ENCODE measurements at regions not wholly inside any gene's neighbourhood (a gene's known extent, or its start where the extent isn't known, plus 50 kb on each side); places are given as distances from the start of the nearest gene placed in this dataset.

- ChIA-PET CTCF (no interaction called here), POLR2A (no interaction called here)
- ATAC-seq (no peak), DNase-seq (ENCODE audit: low read depth, low spot score) (no peak)
- Histone ChIP-seq H3K27ac (ENCODE audit: low read length) (no peak overlapping the region), H3K4me3 (ENCODE audit: low read depth in 2 of 2, low read length in 2 of 2) (no peak overlapping the region), H3K4me1 (ENCODE audit: control insufficient read depth, insufficient read depth, low read length) (0 out of 2 replicates have a peak, but pooled peaks cover 2% of the 10 kb centered on the region), H3K36me3 (ENCODE audit: control insufficient read depth, insufficient read depth, low read length) (no peaks in the 10 kb centered on the region), H3K9me3 (ENCODE audit: control insufficient read depth, insufficient read depth, low read depth, low read length) (0 out of 2 replicates have a peak, but pooled peaks cover 3% of the 10 kb centered on the region), H3K27me3 (ENCODE audit: control insufficient read depth, insufficient read depth, low read length) (0 out of 2 replicates have a peak, but pooled peaks cover 2% of the 10 kb centered on the region)
- no TSS peak for BruUV-seq (replicated peaks)
- TF ChIP-seq SIN3A (IDR thresholded peaks at IDR 0.05; ENCODE audit: borderline replicate concordance, insufficient read depth, low read depth, low read length): no peak
- TF ChIP-seq POLR2AphosphoS5 (IDR thresholded peaks at IDR 0.05; ENCODE audit: low read depth, low read length): no peak
- no peak for TF ChIP-seq CTCF (IDR thresholded peaks at IDR 0.05)
- no peak for TF ChIP-seq TCF7L2 (IDR thresholded peaks at IDR 0.05; ENCODE audit: low read depth, low read length)
- no peak for TF ChIP-seq REST (IDR thresholded peaks at IDR 0.05; ENCODE audit: insufficient read depth in 1 of 2, low read depth in 2 of 2, low read length in 1 of 2)
- in situ Hi-C loops (cut with HindIII; ENCODE audit: low pct_unique_long_range_greater_than_20kb, low sequenced_read_pairs) (no loop called here), intact Hi-C loops (cut with micrococcal nuclease; ENCODE audit: unreplicated experiment) (no loop called here)
These were observed 71.8 kb downstream of the TM2D3 start for GRCh38 chr15:101580431-101580830.

- ChIA-PET CTCF (no interaction called here), POLR2A (no interaction called here)
- in situ Hi-C loops (cut with HindIII; ENCODE audit: low pct_unique_long_range_greater_than_20kb, low sequenced_read_pairs) (no loop called here), intact Hi-C loops (cut with micrococcal nuclease; ENCODE audit: unreplicated experiment) (loop anchor here (5.0 kb wide), 1 partner anchor 282 kb away; the partner anchor contains the start of gene SNRPA1)
- H3K27ac ChIP-seq (ENCODE audit: low read length): no peak overlapping the region
- no peak overlapping the region for H3K4me3 ChIP-seq (ENCODE audit: low read depth in 2 of 2, low read length in 2 of 2)
- no peak for TF ChIP-seq POLR2AphosphoS5 (IDR thresholded peaks at IDR 0.05; ENCODE audit: low read depth, low read length)
- no peak for TF ChIP-seq TCF7L2 (IDR thresholded peaks at IDR 0.05; ENCODE audit: low read depth, low read length)
- no peak for TF ChIP-seq SIN3A (IDR thresholded peaks at IDR 0.05; ENCODE audit: borderline replicate concordance, insufficient read depth, low read depth, low read length)
- no peak for TF ChIP-seq REST (IDR thresholded peaks at IDR 0.05; ENCODE audit: insufficient read depth in 1 of 2, low read depth in 2 of 2, low read length in 1 of 2)
- no peak for TF ChIP-seq CTCF (IDR thresholded peaks at IDR 0.05)
- H3K27me3 ChIP-seq (ENCODE audit: control insufficient read depth, insufficient read depth, low read length): 0 out of 2 replicates have a peak, but pooled peaks cover 2% of the 10 kb centered on the region
- 0 out of 2 replicates have a peak, but pooled peaks cover 2% of the 10 kb centered on the region for H3K4me1 ChIP-seq (ENCODE audit: control insufficient read depth, insufficient read depth, low read length)
- ATAC-seq (peak; percentile 58), DNase-seq (ENCODE audit: low read depth, low spot score) (no peak)
- H3K9me3 ChIP-seq (ENCODE audit: control insufficient read depth, insufficient read depth, low read depth, low read length): 0 out of 2 replicates have a peak, but pooled peaks cover 3% of the 10 kb centered on the region
- no peaks in the 10 kb centered on the region for H3K36me3 ChIP-seq (ENCODE audit: control insufficient read depth, insufficient read depth, low read length)
- BruUV-seq (replicated peaks): no TSS peak
These were observed 72.5 kb downstream of the TM2D3 start for GRCh38 chr15:101579631-101580163.
